Caco-2 (cell line): ENCODE measurements at regions not wholly inside any gene's neighbourhood (a gene's known extent, or its start where the extent isn't known, plus 50 kb on each side); places are given as distances from the start of the nearest gene placed in this dataset.
"Not testable (repeated sequence)": the region's sequence is repeated elsewhere in the genome, so short reads cannot be mapped to it uniquely, and the experiment has no call there.

Experiments used
- BruUV-seq: library from RNA; stranded (reverse); fragments of 400-500 nt; replicated peaks from 2 replicates; lab custom pipeline; 2021; lab: Mats Ljungman, UMichigan
- CTCF ChIA-PET: fragments of 300-600 bp; sonication (Branson Sonifier 250); formaldehyde crosslinking; loops from one replicate; lab custom pipeline; 2022; ENCODE audit warnings: antibody characterized with exemption; lab: Charles Lee
- POLR2A ChIA-PET: fragments of 300-600 bp; sonication (Branson Sonifier 250); formaldehyde crosslinking; loops from one replicate; lab custom pipeline; 2022; ENCODE audit warnings: antibody characterized with exemption; lab: Charles Lee
- DNase-seq, 2 experiments: peaks; one replicate each; pipeline versions ENCODE4 v3.0.0 to v3.0.0-alpha.2; 2020 to 2022
- H3K27me3 ChIP-seq: replicated peaks from 2 replicates; pipeline ENCODE4 v1.6.0; 2011; ENCODE audit warnings: low read length; ENCODE audit not compliant: control insufficient read depth, insufficient read depth
- H3K36me3 ChIP-seq: 2 replicates; pipeline ENCODE4 v1.5.1; 2011; ENCODE audit warnings: low read length; ENCODE audit not compliant: control insufficient read depth, insufficient read depth
- H3K4me1 ChIP-seq: fragments of 250-450 bp; sonication (Bioruptor Pico); 2 replicates; pipeline ENCODE4 v1.5.1; 2020; ENCODE audit warnings: mild to moderate bottlenecking
- H3K4me3 ChIP-seq: 2 replicates; pipeline ENCODE4 v1.5.1; 2011; ENCODE audit warnings: low read depth, mild to moderate bottlenecking, control low read depth, low read length
- H3K9me3 ChIP-seq: fragments of 250-450 bp; sonication (Bioruptor Pico); 2 replicates; pipeline ENCODE4 v1.5.1; 2020; ENCODE audit warnings: mild to moderate bottlenecking, moderate library complexity
- H3K27ac Mint-ChIP-seq: one replicate; pipeline ENCODE4 v1.8.0; 2022; ENCODE audit warnings: mixed read lengths; ENCODE audit not compliant: unreplicated experiment
- H3K27me3 Mint-ChIP-seq: one replicate; pipeline ENCODE4 v1.8.0; 2022; ENCODE audit warnings: mixed read lengths; ENCODE audit not compliant: insufficient read depth, unreplicated experiment
- H3K36me3 Mint-ChIP-seq: one replicate; pipeline ENCODE4 v1.8.0; 2022; ENCODE audit warnings: mild to moderate bottlenecking, mixed read lengths; ENCODE audit not compliant: insufficient read depth, unreplicated experiment
- H3K4me1 Mint-ChIP-seq: one replicate; pipeline ENCODE4 v1.8.0; 2022; ENCODE audit warnings: low read depth, mixed read lengths; ENCODE audit not compliant: unreplicated experiment
- H3K4me3 Mint-ChIP-seq: one replicate; pipeline ENCODE4 v1.8.0; 2022; ENCODE audit warnings: mild to moderate bottlenecking, moderate library complexity, mixed read lengths; ENCODE audit not compliant: unreplicated experiment
- H3K9me3 Mint-ChIP-seq: one replicate; pipeline ENCODE4 v1.8.0; 2022; ENCODE audit warnings: mixed read lengths; ENCODE audit not compliant: unreplicated experiment
- CTCF ChIP-seq, 2 experiments: fragments of 200-600 bp in 1 of 2; IDR thresholded peaks; 1 replicate in 1 of 2; 2 replicates in 1 of 2; pipeline versions ENCODE4 v1.5.1 to v1.8.0; 2011 to 2022; ENCODE audit warnings: antibody characterized with exemption in 1 of 2, control low read depth in 1 of 2, inconsistent platforms in 1 of 2, low read depth in 1 of 2, low read length in 1 of 2, mild to moderate bottlenecking in 1 of 2, moderate library complexity in 1 of 2; ENCODE audit not compliant: insufficient read depth in 1 of 2, severe bottlenecking in 1 of 2, unreplicated experiment in 1 of 2
- intact Hi-C: fragments of 100-400 bp; cut with micrococcal nuclease; formaldehyde crosslinking; loops from one replicate; pipeline ENCODE4 v1.10.0; 2022; ENCODE audit not compliant: unreplicated experiment

GRCh38 chr2:114286438-114286837, 156.0 kb upstream of the DPP10 start:
- DNase-seq = no peak
- intact Hi-C loops = no loop called here
- H3K9me3 Mint-ChIP-seq = no peaks in the 10 kb centered on the region
- no peak overlapping the region for H3K27ac Mint-ChIP-seq
- no peak overlapping the region for H3K4me3 Mint-ChIP-seq
- POLR2A ChIA-PET = no interaction called here
- no peaks in the 10 kb centered on the region for H3K36me3 ChIP-seq
- H3K27me3 ChIP-seq = no peaks in the 10 kb centered on the region
- H3K27me3 Mint-ChIP-seq = no peaks in the 10 kb centered on the region
- no peak overlapping the region for H3K4me3 ChIP-seq
- H3K9me3 ChIP-seq = no peaks in the 10 kb centered on the region
- TF ChIP-seq CTCF (IDR thresholded peaks at IDR 0.05; ENCODE audit: insufficient read depth in 1 of 2, low read depth in 1 of 2, low read length in 1 of 2, severe bottlenecking in 1 of 2, unreplicated experiment in 1 of 2) = no peak
- CTCF ChIA-PET = no interaction called here
- no peaks in the 10 kb centered on the region for H3K4me1 ChIP-seq
- BruUV-seq = no TSS peak
- H3K4me1 Mint-ChIP-seq = no peaks in the 10 kb centered on the region
- H3K36me3 Mint-ChIP-seq = no peaks in the 10 kb centered on the region

GRCh38 chr2:114293355-114293754, 149.1 kb upstream of the DPP10 start:
- Mint-ChIP-seq H3K9me3 (no peaks in the 10 kb centered on the region), H3K36me3 (no peaks in the 10 kb centered on the region), H3K27ac (no peak overlapping the region), H3K27me3 (peaks cover 3% of the 10 kb centered on the region), H3K4me1 (no peaks in the 10 kb centered on the region), H3K4me3 (no peak overlapping the region)
- no peak for TF ChIP-seq CTCF (IDR thresholded peaks at IDR 0.05; ENCODE audit: insufficient read depth in 1 of 2, low read depth in 1 of 2, low read length in 1 of 2, severe bottlenecking in 1 of 2, unreplicated experiment in 1 of 2)
- Histone ChIP-seq H3K27me3 (no peaks in the 10 kb centered on the region), H3K9me3 (no peaks in the 10 kb centered on the region), H3K36me3 (no peaks in the 10 kb centered on the region), H3K4me1 (no peaks in the 10 kb centered on the region), H3K4me3 (no peak overlapping the region)
- ChIA-PET CTCF (no interaction called here), POLR2A (no interaction called here)
- intact Hi-C loops = loop anchor here (10.0 kb wide), 1 partner anchor 261 kb away; no protein-coding TSS in a partner anchor
- BruUV-seq = no TSS peak
- no peak for DNase-seq

GRCh38 chr2:114294741-114295140, 147.7 kb upstream of the DPP10 start:
- no peak for TF ChIP-seq CTCF (IDR thresholded peaks at IDR 0.05; ENCODE audit: insufficient read depth in 1 of 2, low read depth in 1 of 2, low read length in 1 of 2, severe bottlenecking in 1 of 2, unreplicated experiment in 1 of 2)
- BruUV-seq = no TSS peak
- no peak overlapping the region for H3K4me3 Mint-ChIP-seq
- peaks cover 3% of the 10 kb centered on the region for H3K27me3 Mint-ChIP-seq
- no peak for DNase-seq
- no peaks in the 10 kb centered on the region for H3K36me3 Mint-ChIP-seq
- ChIA-PET POLR2A (no interaction called here), CTCF (no interaction called here)
- Histone ChIP-seq H3K4me1 (no peaks in the 10 kb centered on the region), H3K9me3 (no peaks in the 10 kb centered on the region), H3K4me3 (no peak overlapping the region), H3K36me3 (no peaks in the 10 kb centered on the region), H3K27me3 (no peaks in the 10 kb centered on the region)
- H3K4me1 Mint-ChIP-seq = no peaks in the 10 kb centered on the region
- H3K27ac Mint-ChIP-seq = no peak overlapping the region
- H3K9me3 Mint-ChIP-seq = no peaks in the 10 kb centered on the region
- intact Hi-C loops = loop anchor here (10.0 kb wide), 1 partner anchor 260 kb away; no protein-coding TSS in a partner anchor

GRCh38 chr2:114300351-114300750, 142.1 kb upstream of the DPP10 start:
- H3K9me3 Mint-ChIP-seq, H3K4me3 Mint-ChIP-seq, H3K4me1 ChIP-seq, H3K36me3 Mint-ChIP-seq, BruUV-seq, H3K27me3 ChIP-seq, H3K36me3 ChIP-seq, H3K27ac Mint-ChIP-seq, H3K4me1 Mint-ChIP-seq, H3K27me3 Mint-ChIP-seq, H3K9me3 ChIP-seq, H3K4me3 ChIP-seq, intact Hi-C loops, DNase-seq, POLR2A ChIA-PET, CTCF ChIA-PET: not testable (repeated sequence)
